ENCODE measurements at regions not wholly inside any gene's neighbourhood (a gene's known extent, or its start where the extent isn't known, plus 50 kb on each side); places are given as distances from the start of the nearest gene placed in this dataset.

- TF ChIP-seq TAF1 (IDR thresholded peaks at IDR 0.05; ENCODE audit: borderline replicate concordance, insufficient read depth, low read length) (no peak), REST (IDR thresholded peaks at IDR 0.05; ENCODE audit: insufficient read depth in 1 of 2, low read depth in 2 of 2, low read length in 2 of 2) (no peak), POLR2AphosphoS5 (IDR thresholded peaks at IDR 0.05; ENCODE audit: low read depth, low read length) (no peak)
Observed at GRCh38 chr2:39989888-39990287, 210.8 kb upstream of the THUMPD2 start.
